Iris pigment epithelial cell (primary cell): ENCODE measurements at regions not wholly inside any gene's neighbourhood (a gene's known extent, or its start where the extent isn't known, plus 50 kb on each side); places are given as distances from the start of the nearest gene placed in this dataset.

Experiments
- DNase-seq: peaks from one replicate; pipeline ENCODE4 v3.0.0-alpha.2; 2011; ENCODE audit warnings: low read depth

GRCh38 chr12:25005376-25005775, 56.5 kb upstream of the BCAT1 start:
- DNase-seq, result no peak

GRCh38 chr12:25004447-25004846, 55.5 kb upstream of the BCAT1 start:
- DNase-seq, result no peak

- no peak for DNase-seq
Observed at GRCh38 chr12:25001311-25001710, 52.4 kb upstream of the BCAT1 start.
